HEK293 (cell line): ENCODE measurements at regions not wholly inside any gene's neighbourhood (a gene's known extent, or its start where the extent isn't known, plus 50 kb on each side); places are given as distances from the start of the nearest gene placed in this dataset.

Experiments
- CTCF ChIA-PET: fragments of 350-600 bp; formaldehyde crosslinking; extraction: SDS; loops from one replicate; lab custom pipeline; 2021; ENCODE audit warnings: antibody characterized with exemption; lab: Yijun Ruan, JAX
- POLR2A ChIA-PET: fragments of 300-600 bp; formaldehyde crosslinking; extraction: SDS; loops from one replicate; lab custom pipeline; 2020; ENCODE audit warnings: antibody characterized with exemption, inconsistent platforms; lab: Yijun Ruan, JAX
- H3K27ac ChIP-seq: fragments of 200-500 bp; sonication (Bioruptor generic); 2 replicates; pipeline ENCODE4 v1.5.1; 2014; ENCODE audit warnings: low read depth, low read length, control low read depth, inconsistent platforms; ENCODE audit errors: extremely low read depth
- H3K36me3 ChIP-seq, 2 experiments: fragments of 200-500 bp in 1 of 2; sonication (Bioruptor generic) in 1 of 2; 1 replicate in 1 of 2; 2 replicates in 1 of 2; pipeline ENCODE4 v1.5.1; 2014 to 2017; ENCODE audit warnings: inconsistent platforms in 2 of 2, low read length in 2 of 2; ENCODE audit not compliant: control insufficient read depth in 2 of 2, insufficient read depth in 1 of 2
- H3K4me1 ChIP-seq: fragments of 200-500 bp; sonication (Bioruptor generic); 2 replicates; pipeline ENCODE4 v1.5.1; 2014; ENCODE audit warnings: mild to moderate bottlenecking, low read length, inconsistent platforms; ENCODE audit not compliant: control insufficient read depth, insufficient read depth
- H3K4me3 ChIP-seq: 2 replicates; pipeline ENCODE4 v1.5.1; 2011; ENCODE audit warnings: low read depth, mild to moderate bottlenecking, control low read depth, low read length, moderate library complexity
- H3K9me3 ChIP-seq: fragments of 200-500 bp; sonication (Bioruptor generic); 2 replicates; pipeline ENCODE4 v1.5.1; 2014; ENCODE audit warnings: low read depth, low read length, inconsistent platforms; ENCODE audit not compliant: control insufficient read depth, insufficient read depth
- BCL11B ChIP-seq: fragments of 450-650 bp; formaldehyde crosslinking; IDR thresholded peaks from 2 replicates; pipeline ENCODE4 v1.5.1; 2016; ENCODE audit warnings: low read depth, missing biosample characterization, missing genetic modification characterization
- FEZF1 ChIP-seq: fragments of 450-650 bp; formaldehyde crosslinking; IDR thresholded peaks from 2 replicates; pipeline ENCODE4 v1.5.1; 2016; ENCODE audit warnings: missing biosample characterization, missing genetic modification characterization
- GFI1B ChIP-seq: fragments of 450-650 bp; formaldehyde crosslinking; IDR thresholded peaks from 2 replicates; pipeline ENCODE4 v1.5.1; 2016; ENCODE audit warnings: missing biosample characterization, missing genetic modification characterization
- HOXD13 ChIP-seq: sonication (generic); formaldehyde crosslinking; IDR thresholded peaks from 2 replicates; pipeline ENCODE4 v1.8.0; 2022; ENCODE audit warnings: missing genetic modification reagents, borderline replicate concordance
- KLF10 ChIP-seq: fragments of 450-650 bp; IDR thresholded peaks from 2 replicates; pipeline ENCODE4 v1.5.1; 2018; ENCODE audit warnings: missing biosample characterization, mild to moderate bottlenecking, missing genetic modification characterization
- MYNN ChIP-seq: fragments of 450-650 bp; formaldehyde crosslinking; IDR thresholded peaks from 2 replicates; pipeline ENCODE4 v1.5.1; 2016; ENCODE audit warnings: missing biosample characterization, missing genetic modification characterization, borderline replicate concordance
- RBAK ChIP-seq: fragments of 450-650 bp; formaldehyde crosslinking; IDR thresholded peaks from 2 replicates; pipeline ENCODE4 v1.5.1; 2016; ENCODE audit warnings: missing biosample characterization, missing genetic modification characterization
- TCF7L2 ChIP-seq: IDR thresholded peaks from 2 replicates; pipeline ENCODE4 v1.6.1; 2011; ENCODE audit warnings: low read depth, mild to moderate bottlenecking, inconsistent platforms, low read length, moderate library complexity, borderline replicate concordance
- YY2 ChIP-seq: fragments of 450-650 bp; formaldehyde crosslinking; IDR thresholded peaks from 2 replicates; pipeline ENCODE4 v1.5.1; 2016; ENCODE audit warnings: missing biosample characterization, missing genetic modification characterization
- ZFP69B ChIP-seq: fragments of 450-650 bp; formaldehyde crosslinking; IDR thresholded peaks from 2 replicates; pipeline ENCODE4 v1.5.1; 2016; ENCODE audit warnings: missing biosample characterization, missing genetic modification characterization
- ZNF169 ChIP-seq: fragments of 450-650 bp; formaldehyde crosslinking; IDR thresholded peaks from 2 replicates; pipeline ENCODE4 v1.5.1; 2016; ENCODE audit warnings: missing biosample characterization, missing genetic modification characterization
- ZNF274 ChIP-seq, 2 experiments: fragments of 200-500 bp in 1 of 2; fragments of 450-650 bp in 1 of 2; sonication (Bioruptor generic) in 1 of 2; formaldehyde crosslinking in 1 of 2; IDR thresholded peaks; 2 replicates each; pipeline versions ENCODE4 v1.5.1 to v1.6.1; 2014 to 2016; ENCODE audit warnings: borderline replicate concordance in 1 of 2, inconsistent platforms in 1 of 2, low read length in 1 of 2, missing biosample characterization in 1 of 2, missing genetic modification characterization in 1 of 2
- ZNF350 ChIP-seq: fragments of 450-650 bp; formaldehyde crosslinking; IDR thresholded peaks from 2 replicates; pipeline ENCODE4 v1.5.0; 2017; ENCODE audit warnings: missing biosample characterization, mild to moderate bottlenecking, missing genetic modification characterization
- ZNF433 ChIP-seq: fragments of 450-650 bp; formaldehyde crosslinking; IDR thresholded peaks from 2 replicates; pipeline ENCODE4 v1.5.1; 2016; ENCODE audit warnings: missing biosample characterization, missing genetic modification characterization, low read depth
- ZNF549 ChIP-seq: fragments of 450-650 bp; IDR thresholded peaks from 2 replicates; pipeline ENCODE4 v1.5.1; 2018; ENCODE audit warnings: missing biosample characterization, missing genetic modification characterization, mild to moderate bottlenecking, inconsistent platforms, moderate library complexity
- ZNF555 ChIP-seq: fragments of 450-650 bp; formaldehyde crosslinking; conservative IDR thresholded peaks from 2 replicates; pipeline ENCODE4 v1.5.1; 2017; ENCODE audit warnings: missing biosample characterization, mild to moderate bottlenecking, missing genetic modification characterization, inconsistent platforms
- ZNF571 ChIP-seq: fragments of 450-650 bp; formaldehyde crosslinking; IDR thresholded peaks from 2 replicates; pipeline ENCODE4 v1.5.0; 2017; ENCODE audit warnings: missing biosample characterization, missing genetic modification characterization
- ZNF621 ChIP-seq: fragments of 450-650 bp; formaldehyde crosslinking; IDR thresholded peaks from 2 replicates; pipeline ENCODE4 v1.5.1; 2017; ENCODE audit warnings: missing biosample characterization, missing genetic modification characterization
- ZNF626 ChIP-seq: fragments of 450-650 bp; sonication (Bioruptor Pico); formaldehyde crosslinking; IDR thresholded peaks from 2 replicates; pipeline ENCODE4 v1.5.1; 2018; ENCODE audit warnings: missing biosample characterization, missing genetic modification characterization, inconsistent platforms
- ZNF701 ChIP-seq: fragments of 450-650 bp; formaldehyde crosslinking; IDR thresholded peaks from 2 replicates; pipeline ENCODE4 v1.5.1; 2016; ENCODE audit warnings: missing biosample characterization, missing genetic modification characterization
- ZSCAN30 ChIP-seq: fragments of 450-650 bp; IDR thresholded peaks from 2 replicates; pipeline ENCODE4 v1.5.1; 2018; ENCODE audit warnings: missing biosample characterization, mild to moderate bottlenecking, missing genetic modification characterization, moderate library complexity
- TF ChIP-seq, protein P1 (sequence below): fragments of 450-650 bp; formaldehyde crosslinking; IDR thresholded peaks from 2 replicates; pipeline ENCODE4 v1.5.1; 2016; ENCODE audit warnings: missing biosample characterization, missing genetic modification characterization
- TF ChIP-seq, protein P2 (sequence below): fragments of 450-650 bp; formaldehyde crosslinking; IDR thresholded peaks from 2 replicates; pipeline ENCODE4; 2016; ENCODE audit warnings: missing biosample characterization, missing genetic modification characterization
- TF ChIP-seq, protein P3 (sequence below): fragments of 450-650 bp; formaldehyde crosslinking; IDR thresholded peaks from 2 replicates; pipeline ENCODE4 v1.5.1; 2016; ENCODE audit warnings: missing biosample characterization, missing genetic modification characterization
- TF ChIP-seq, protein P4 (sequence below): fragments of 450-650 bp; formaldehyde crosslinking; IDR thresholded peaks from 2 replicates; pipeline ENCODE4 v1.5.1; 2016; ENCODE audit warnings: missing biosample characterization, missing genetic modification characterization
- TF ChIP-seq, protein P5 (sequence below): sonication (generic); formaldehyde crosslinking; IDR thresholded peaks from 2 replicates; pipeline ENCODE4 v1.8.1; 2022; ENCODE audit warnings: mild to moderate bottlenecking, moderate library complexity, missing genetic modification reagents
- TF ChIP-seq, protein P6 (sequence below): fragments of 450-650 bp; IDR thresholded peaks from 2 replicates; pipeline ENCODE4 v1.5.1; 2018; ENCODE audit warnings: missing biosample characterization, missing genetic modification characterization

DNA sequence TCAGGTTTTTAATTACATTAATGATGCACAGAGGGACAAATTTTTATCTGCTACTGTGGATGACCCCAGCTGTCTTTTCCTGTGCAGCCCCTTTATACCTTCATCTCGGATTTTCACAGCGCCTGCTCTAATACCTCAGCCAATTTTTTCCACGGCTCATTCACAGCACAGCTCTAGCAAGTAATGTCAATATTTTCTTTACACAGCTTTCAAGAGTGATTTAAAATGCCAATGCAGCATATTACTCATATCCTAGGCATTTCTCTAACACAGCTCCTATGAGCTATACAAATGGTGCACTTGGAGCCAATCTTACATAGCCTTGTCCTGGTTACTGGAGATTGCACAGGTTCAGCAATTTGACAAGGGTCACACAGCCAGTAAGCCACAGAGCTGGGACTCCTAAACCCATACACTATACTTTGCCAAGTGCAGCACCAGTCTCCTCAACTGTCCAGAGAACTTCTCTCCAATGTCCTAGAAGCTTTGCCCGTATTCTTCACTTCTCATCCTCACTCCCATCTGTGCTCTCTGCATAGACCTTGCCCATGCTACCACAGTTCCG lies 661.8 kb downstream of the DTWD2 start:
- Histone ChIP-seq H3K4me3 (no peak overlapping the region), H3K27ac (no peak overlapping the region), H3K9me3 (no peaks in the 10 kb centered on the region), H3K4me1 (no peaks in the 10 kb centered on the region), H3K36me3 (no peaks in the 10 kb centered on the region)
- TF ChIP-seq, protein P1, sequence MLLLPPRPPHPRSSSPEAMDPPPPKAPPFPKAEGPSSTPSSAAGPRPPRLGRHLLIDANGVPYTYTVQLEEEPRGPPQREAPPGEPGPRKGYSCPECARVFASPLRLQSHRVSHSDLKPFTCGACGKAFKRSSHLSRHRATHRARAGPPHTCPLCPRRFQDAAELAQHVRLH (tag by site-specific recombination): no peak
- TF ChIP-seq MYNN (tag by site-specific recombination): no peak
- no peak for TF ChIP-seq ZNF274 (IDR thresholded peaks at IDR 0.05; ENCODE audit: low read length)
- TF ChIP-seq ZNF274 (tag by site-specific recombination; IDR thresholded peaks at IDR 0.05; ENCODE audit: borderline replicate concordance): no peak
- TF ChIP-seq, protein P2, sequence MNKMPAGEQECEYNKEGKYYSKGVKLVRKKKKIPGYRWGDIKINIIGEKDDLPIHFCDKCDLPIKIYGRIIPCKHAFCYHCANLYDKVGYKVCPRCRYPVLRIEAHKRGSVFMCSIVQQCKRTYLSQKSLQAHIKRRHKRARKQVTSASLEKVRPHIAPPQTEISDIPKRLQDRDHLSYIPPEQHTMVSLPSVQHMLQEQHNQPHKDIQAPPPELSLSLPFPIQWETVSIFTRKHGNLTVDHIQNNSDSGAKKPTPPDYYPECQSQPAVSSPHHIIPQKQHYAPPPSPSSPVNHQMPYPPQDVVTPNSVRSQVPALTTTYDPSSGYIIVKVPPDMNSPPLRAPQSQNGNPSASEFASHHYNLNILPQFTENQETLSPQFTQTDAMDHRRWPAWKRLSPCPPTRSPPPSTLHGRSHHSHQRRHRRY: no peak
- TF ChIP-seq ZNF169 (tag by site-specific recombination): no peak
- TF ChIP-seq RBAK (tag by site-specific recombination): no peak
- TF ChIP-seq FEZF1 (tag by site-specific recombination): no peak
- no peak for TF ChIP-seq TCF7L2
- TF ChIP-seq GFI1B (tag by site-specific recombination): no peak
- TF ChIP-seq, protein P3, sequence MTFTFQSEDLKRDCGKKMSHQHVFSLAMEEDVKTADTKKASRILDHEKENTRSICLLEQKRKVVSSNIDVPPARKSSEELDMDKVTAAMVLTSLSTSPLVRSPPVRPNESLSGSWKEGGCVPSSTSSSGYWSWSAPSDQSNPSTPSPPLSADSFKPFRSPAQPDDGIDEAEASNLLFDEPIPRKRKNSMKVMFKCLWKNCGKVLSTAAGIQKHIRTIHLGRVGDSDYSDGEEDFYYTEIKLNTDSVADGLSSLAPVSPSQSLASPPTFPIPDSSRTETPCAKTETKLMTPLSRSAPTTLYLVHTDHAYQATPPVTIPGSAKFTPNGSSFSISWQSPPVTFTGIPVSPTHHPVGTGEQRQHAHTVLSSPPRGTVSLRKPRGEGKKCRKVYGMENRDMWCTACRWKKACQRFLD: no peak
- no peak for TF ChIP-seq ZNF350 (tag by site-specific recombination)
- no peak for TF ChIP-seq ZNF621 (tag by site-specific recombination)
- ChIA-PET POLR2A (no interaction called here), CTCF (no interaction called here)

DNA sequence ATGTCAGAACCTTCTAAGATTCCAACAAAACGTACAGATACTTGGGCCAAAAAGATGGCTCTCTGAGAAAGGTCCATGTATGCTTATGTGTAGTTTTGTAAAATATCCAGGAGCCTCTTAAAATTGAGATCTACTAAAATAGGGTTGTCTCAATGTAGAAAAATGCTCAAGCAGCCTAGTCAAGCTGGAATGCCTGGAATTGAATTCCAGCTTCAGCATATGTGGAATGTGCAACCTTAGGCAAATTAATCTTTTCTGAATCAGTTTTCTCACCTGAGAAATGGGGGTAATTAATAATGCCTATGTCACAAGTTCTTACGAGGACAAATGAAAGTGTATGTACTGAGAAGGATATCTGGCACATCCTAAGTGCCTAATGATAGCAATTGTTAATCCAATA lies 662.4 kb downstream of the DTWD2 start:
- no peak overlapping the region for H3K27ac ChIP-seq
- H3K36me3 ChIP-seq: no peaks in the 10 kb centered on the region
- CTCF ChIA-PET: no interaction called here
- POLR2A ChIA-PET: no interaction called here
- no peaks in the 10 kb centered on the region for H3K4me1 ChIP-seq
- H3K4me3 ChIP-seq: no peak overlapping the region
- H3K9me3 ChIP-seq: no peaks in the 10 kb centered on the region
- TF ChIP-seq, protein P4, sequence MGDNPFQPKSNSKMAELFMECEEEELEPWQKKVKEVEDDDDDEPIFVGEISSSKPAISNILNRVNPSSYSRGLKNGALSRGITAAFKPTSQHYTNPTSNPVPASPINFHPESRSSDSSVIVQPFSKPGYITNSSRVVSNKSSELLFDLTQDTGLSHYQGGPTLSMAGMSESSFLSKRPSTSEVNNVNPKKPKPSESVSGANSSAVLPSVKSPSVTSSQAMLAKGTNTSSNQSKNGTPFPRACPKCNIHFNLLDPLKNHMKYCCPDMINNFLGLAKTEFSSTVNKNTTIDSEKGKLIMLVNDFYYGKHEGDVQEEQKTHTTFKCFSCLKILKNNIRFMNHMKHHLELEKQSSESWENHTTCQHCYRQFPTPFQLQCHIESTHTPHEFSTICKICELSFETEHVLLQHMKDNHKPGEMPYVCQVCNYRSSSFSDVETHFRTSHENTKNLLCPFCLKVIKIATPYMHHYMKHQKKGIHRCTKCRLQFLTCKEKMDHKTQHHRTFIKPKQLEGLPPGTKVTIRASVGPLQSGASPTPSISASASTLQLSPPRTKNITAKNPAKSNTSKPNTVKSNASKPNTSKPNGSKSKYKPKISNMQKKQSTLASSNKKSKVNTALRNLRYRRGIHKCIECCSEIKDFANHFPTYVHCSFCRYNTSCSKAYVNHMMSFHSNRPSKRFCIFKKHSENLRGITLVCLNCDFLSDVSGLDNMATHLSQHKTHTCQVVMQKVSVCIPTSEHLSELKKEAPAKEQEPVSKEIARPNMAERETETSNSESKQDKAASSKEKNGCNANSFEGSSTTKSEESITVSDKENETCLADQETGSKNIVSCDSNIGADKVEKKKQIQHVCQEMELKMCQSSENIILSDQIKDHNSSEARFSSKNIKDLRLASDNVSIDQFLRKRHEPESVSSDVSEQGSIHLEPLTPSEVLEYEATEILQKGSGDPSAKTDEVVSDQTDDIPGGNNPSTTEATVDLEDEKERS (tag by site-specific recombination): no peak
- no peak for TF ChIP-seq ZNF549 (tag by site-specific recombination)
- no peak for TF ChIP-seq ZSCAN30
- no peak for TF ChIP-seq ZNF626 (tag by site-specific recombination)
- TF ChIP-seq, protein P5, sequence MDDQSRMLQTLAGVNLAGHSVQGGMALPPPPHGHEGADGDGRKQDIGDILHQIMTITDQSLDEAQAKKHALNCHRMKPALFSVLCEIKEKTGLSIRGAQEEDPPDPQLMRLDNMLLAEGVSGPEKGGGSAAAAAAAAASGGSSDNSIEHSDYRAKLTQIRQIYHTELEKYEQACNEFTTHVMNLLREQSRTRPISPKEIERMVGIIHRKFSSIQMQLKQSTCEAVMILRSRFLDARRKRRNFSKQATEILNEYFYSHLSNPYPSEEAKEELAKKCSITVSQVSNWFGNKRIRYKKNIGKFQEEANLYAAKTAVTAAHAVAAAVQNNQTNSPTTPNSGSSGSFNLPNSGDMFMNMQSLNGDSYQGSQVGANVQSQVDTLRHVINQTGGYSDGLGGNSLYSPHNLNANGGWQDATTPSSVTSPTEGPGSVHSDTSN (CRISPR knock-in tag): no peak
- TF ChIP-seq ZNF433: no peak
- no peak for TF ChIP-seq ZNF571 (tag by site-specific recombination)
- no peak for TF ChIP-seq HOXD13 (CRISPR knock-in tag)
- no peak for TF ChIP-seq YY2 (tag by site-specific recombination)
- no peak for TF ChIP-seq ZNF555
- no peak for TF ChIP-seq ZNF701 (tag by site-specific recombination)
- TF ChIP-seq ZFP69B (tag by site-specific recombination): no peak
- no peak for TF ChIP-seq BCL11B (tag by site-specific recombination)
- TF ChIP-seq KLF10 (tag by site-specific recombination): no peak
- TF ChIP-seq, protein P6, sequence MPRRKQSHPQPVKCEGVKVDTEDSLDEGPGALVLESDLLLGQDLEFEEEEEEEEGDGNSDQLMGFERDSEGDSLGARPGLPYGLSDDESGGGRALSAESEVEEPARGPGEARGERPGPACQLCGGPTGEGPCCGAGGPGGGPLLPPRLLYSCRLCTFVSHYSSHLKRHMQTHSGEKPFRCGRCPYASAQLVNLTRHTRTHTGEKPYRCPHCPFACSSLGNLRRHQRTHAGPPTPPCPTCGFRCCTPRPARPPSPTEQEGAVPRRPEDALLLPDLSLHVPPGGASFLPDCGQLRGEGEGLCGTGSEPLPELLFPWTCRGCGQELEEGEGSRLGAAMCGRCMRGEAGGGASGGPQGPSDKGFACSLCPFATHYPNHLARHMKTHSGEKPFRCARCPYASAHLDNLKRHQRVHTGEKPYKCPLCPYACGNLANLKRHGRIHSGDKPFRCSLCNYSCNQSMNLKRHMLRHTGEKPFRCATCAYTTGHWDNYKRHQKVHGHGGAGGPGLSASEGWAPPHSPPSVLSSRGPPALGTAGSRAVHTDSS (tag by site-specific recombination): no peak
